ENCODE measurements at regions not wholly inside any gene's neighbourhood (a gene's known extent, or its start where the extent isn't known, plus 50 kb on each side); places are given as distances from the start of the nearest gene placed in this dataset.

DNA sequence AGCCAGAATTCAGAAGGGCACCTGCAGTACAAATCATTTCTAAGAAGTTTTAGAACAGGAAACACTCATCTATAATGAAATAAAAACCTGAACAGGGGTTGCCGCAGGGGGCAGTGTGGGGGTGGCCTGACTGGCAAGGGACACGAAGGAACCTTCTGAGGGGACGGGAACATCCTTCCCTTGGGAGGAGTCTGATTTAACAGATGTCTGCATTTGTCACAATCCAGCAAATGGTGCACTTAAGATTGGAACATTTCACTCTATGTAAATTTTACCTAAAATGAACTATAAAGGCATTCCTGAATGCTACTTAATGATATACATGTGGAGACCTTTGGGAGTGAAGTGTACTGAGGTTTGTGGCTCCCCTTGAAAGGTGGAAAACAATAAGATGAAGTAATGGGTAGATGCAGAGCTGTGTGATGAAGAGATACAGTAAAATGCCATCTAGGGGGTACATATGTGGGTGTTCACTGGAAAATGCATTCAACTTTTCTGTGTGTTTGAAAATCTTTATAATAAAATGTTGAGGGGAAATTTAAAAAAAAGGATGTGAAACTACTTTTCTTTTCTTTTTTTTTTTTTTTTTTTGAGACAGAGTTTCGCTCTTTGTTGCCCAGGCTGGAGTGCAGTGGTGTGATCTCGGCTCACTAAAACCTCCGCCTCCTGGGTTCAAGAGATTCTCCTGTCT, 89.5 kb downstream of the SNX5 start:
- Histone ChIP-seq H3K4me1 (ENCODE audit: insufficient read depth, low read length) (peaks cover 12% of the 10 kb centered on the region), H3K9ac (ENCODE audit: low read length) (no peak overlapping the region), H3K4me3 (ENCODE audit: insufficient read depth, low read depth, low read length) (no peak overlapping the region), H2AFZ (ENCODE audit: low read depth, low read length) (no peak overlapping the region), H3K36me3 (ENCODE audit: insufficient read depth, low read length) (no peaks in the 10 kb centered on the region), H3K9me3 (ENCODE audit: insufficient read depth, low read depth, low read length) (no peaks in the 10 kb centered on the region), H3K27me3 (ENCODE audit: insufficient read depth, low read length) (no peaks in the 10 kb centered on the region), H4K20me1 (ENCODE audit: insufficient read depth, low read length) (no peaks in the 10 kb centered on the region), H3K4me2 (ENCODE audit: low read length) (no peak overlapping the region), H3K79me2 (ENCODE audit: insufficient read depth, low read length) (no peaks in the 10 kb centered on the region), H3K27ac (ENCODE audit: low read depth, low read length) (no peak overlapping the region)
- H3K9me3 Mint-ChIP-seq (ENCODE audit: unreplicated experiment) = peaks cover 3% of the 10 kb centered on the region
- peaks cover 37% of the 10 kb centered on the region for H3K27me3 Mint-ChIP-seq (ENCODE audit: low read depth, unreplicated experiment)
- H3K4me3 Mint-ChIP-seq (ENCODE audit: unreplicated experiment) = no peak overlapping the region
- FAIRE-seq = no peak
- H3K27ac Mint-ChIP-seq (ENCODE audit: unreplicated experiment) = no peak overlapping the region
- H3K36me3 Mint-ChIP-seq (ENCODE audit: low read depth, unreplicated experiment) = no peaks in the 10 kb centered on the region
- no peaks in the 10 kb centered on the region for H3K4me1 Mint-ChIP-seq (ENCODE audit: low read depth, unreplicated experiment)
- DNase-seq (ENCODE audit: low read depth) = no peak
- TF ChIP-seq EZH2 (IDR thresholded peaks at IDR 0.05; ENCODE audit: insufficient read depth, low read length) = no peak
- TF ChIP-seq, protein P1, sequence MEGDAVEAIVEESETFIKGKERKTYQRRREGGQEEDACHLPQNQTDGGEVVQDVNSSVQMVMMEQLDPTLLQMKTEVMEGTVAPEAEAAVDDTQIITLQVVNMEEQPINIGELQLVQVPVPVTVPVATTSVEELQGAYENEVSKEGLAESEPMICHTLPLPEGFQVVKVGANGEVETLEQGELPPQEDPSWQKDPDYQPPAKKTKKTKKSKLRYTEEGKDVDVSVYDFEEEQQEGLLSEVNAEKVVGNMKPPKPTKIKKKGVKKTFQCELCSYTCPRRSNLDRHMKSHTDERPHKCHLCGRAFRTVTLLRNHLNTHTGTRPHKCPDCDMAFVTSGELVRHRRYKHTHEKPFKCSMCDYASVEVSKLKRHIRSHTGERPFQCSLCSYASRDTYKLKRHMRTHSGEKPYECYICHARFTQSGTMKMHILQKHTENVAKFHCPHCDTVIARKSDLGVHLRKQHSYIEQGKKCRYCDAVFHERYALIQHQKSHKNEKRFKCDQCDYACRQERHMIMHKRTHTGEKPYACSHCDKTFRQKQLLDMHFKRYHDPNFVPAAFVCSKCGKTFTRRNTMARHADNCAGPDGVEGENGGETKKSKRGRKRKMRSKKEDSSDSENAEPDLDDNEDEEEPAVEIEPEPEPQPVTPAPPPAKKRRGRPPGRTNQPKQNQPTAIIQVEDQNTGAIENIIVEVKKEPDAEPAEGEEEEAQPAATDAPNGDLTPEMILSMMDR (IDR thresholded peaks at IDR 0.05; ENCODE audit: insufficient read depth, low read depth, low read length) = no peak

DNA sequence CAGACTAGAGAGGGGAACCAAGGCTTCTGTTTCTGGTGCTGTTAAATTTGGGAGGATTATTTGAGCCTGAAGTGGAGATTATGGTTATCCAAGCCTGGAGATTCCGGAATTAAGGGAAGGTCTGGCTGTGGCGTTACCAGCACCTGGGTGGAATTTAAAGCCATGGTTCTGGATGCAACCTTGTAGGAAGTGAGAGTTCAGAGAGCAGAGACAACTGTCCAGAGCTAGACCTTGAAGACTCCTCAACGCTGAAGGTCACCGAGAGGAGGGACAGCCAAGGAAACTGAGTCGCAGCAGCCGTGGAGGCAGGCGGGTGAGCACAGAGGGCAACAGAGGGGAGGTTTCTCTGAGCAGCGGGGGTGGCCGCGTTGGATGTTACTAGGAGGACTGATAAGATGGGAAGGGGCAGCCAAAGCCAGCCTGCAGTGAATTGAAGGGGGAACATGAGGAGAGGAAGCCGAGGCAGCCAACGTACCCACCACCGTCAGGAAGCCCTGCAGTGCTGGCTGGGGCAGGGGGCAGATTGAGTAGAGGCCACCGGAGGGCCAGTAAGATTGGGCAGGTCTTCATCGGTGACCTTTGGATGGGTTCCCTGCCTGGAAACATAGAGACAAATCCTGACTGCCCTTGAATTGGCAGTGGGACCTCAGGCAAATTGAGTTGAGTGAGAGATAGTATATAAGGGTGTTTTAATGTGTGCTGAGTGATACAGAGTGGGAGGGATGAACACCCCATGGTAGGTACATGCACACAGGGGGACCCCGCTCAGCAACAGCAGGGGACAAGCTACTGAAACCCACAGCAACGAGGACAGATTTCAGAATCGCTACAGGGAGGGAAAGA, 90.3 kb downstream of the SNX5 start:
- no peaks in the 10 kb centered on the region for H3K79me2 ChIP-seq (ENCODE audit: insufficient read depth, low read length)
- H3K9ac ChIP-seq (ENCODE audit: low read length) = no peak overlapping the region
- H3K4me1 Mint-ChIP-seq (ENCODE audit: low read depth, unreplicated experiment) = no peaks in the 10 kb centered on the region
- H3K9me3 ChIP-seq (ENCODE audit: insufficient read depth, low read depth, low read length) = no peaks in the 10 kb centered on the region
- no peaks in the 10 kb centered on the region for H3K36me3 ChIP-seq (ENCODE audit: insufficient read depth, low read length)
- no peak for FAIRE-seq
- no peak overlapping the region for H3K4me3 ChIP-seq (ENCODE audit: insufficient read depth, low read depth, low read length)
- H3K4me1 ChIP-seq (ENCODE audit: insufficient read depth, low read length) = peaks cover 18% of the 10 kb centered on the region
- H2AFZ ChIP-seq (ENCODE audit: low read depth, low read length) = no peak overlapping the region
- DNase-seq (ENCODE audit: low read depth) = no peak
- H3K4me3 Mint-ChIP-seq (ENCODE audit: unreplicated experiment) = peak overlapping the region; percentile 28
- no peak overlapping the region for H3K4me2 ChIP-seq (ENCODE audit: low read length)
- no peaks in the 10 kb centered on the region for H3K36me3 Mint-ChIP-seq (ENCODE audit: low read depth, unreplicated experiment)
- peaks cover 36% of the 10 kb centered on the region for H3K27me3 Mint-ChIP-seq (ENCODE audit: low read depth, unreplicated experiment)
- H4K20me1 ChIP-seq (ENCODE audit: insufficient read depth, low read length) = no peaks in the 10 kb centered on the region
- H3K27ac Mint-ChIP-seq (ENCODE audit: unreplicated experiment) = no peak overlapping the region
- H3K27ac ChIP-seq (ENCODE audit: low read depth, low read length) = no peak overlapping the region
- H3K27me3 ChIP-seq (ENCODE audit: insufficient read depth, low read length) = no peaks in the 10 kb centered on the region
- peaks cover 3% of the 10 kb centered on the region for H3K9me3 Mint-ChIP-seq (ENCODE audit: unreplicated experiment)
- TF ChIP-seq EZH2 (IDR thresholded peaks at IDR 0.05; ENCODE audit: insufficient read depth, low read length) = no peak
- TF ChIP-seq, protein P1 (IDR thresholded peaks at IDR 0.05; ENCODE audit: insufficient read depth, low read depth, low read length) = no peak
